ENCODE measurements at regions not wholly inside any gene's neighbourhood (a gene's known extent, or its start where the extent isn't known, plus 50 kb on each side); places are given as distances from the start of the nearest gene placed in this dataset.

DNA sequence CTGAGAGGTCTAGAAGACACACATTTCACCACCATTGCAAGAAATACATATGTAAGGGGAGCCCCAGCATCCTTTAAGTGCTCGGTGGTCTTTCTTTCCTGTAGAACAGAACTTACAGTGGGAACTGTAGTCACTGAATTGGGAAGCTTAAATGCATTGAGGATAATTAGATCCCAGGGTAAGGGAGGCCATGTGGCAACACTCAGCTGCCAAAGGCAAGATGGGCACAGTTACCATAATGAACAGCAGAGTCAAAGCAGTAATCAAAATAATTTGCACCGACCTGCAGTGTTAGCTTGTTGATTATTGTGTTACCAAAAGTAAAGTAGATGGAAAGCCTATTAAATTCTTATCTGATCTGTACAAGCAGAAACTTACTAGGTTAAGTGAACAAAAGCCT is 291.2 kb upstream of the PCDH20 start:
- ATAC-seq: no peak
- Mint-ChIP-seq H3K4me1 (no peaks in the 10 kb centered on the region), H3K27ac (no peak overlapping the region), H3K9me3 (peaks cover 41% of the 10 kb centered on the region), H3K36me3 (peaks cover 23% of the 10 kb centered on the region), H3K27me3 (ENCODE audit: low read depth) (peaks cover 4% of the 10 kb centered on the region; the same call in 1 of the 2 replicates), H3K4me3 (no peak overlapping the region)
- TF ChIP-seq, protein P1, sequence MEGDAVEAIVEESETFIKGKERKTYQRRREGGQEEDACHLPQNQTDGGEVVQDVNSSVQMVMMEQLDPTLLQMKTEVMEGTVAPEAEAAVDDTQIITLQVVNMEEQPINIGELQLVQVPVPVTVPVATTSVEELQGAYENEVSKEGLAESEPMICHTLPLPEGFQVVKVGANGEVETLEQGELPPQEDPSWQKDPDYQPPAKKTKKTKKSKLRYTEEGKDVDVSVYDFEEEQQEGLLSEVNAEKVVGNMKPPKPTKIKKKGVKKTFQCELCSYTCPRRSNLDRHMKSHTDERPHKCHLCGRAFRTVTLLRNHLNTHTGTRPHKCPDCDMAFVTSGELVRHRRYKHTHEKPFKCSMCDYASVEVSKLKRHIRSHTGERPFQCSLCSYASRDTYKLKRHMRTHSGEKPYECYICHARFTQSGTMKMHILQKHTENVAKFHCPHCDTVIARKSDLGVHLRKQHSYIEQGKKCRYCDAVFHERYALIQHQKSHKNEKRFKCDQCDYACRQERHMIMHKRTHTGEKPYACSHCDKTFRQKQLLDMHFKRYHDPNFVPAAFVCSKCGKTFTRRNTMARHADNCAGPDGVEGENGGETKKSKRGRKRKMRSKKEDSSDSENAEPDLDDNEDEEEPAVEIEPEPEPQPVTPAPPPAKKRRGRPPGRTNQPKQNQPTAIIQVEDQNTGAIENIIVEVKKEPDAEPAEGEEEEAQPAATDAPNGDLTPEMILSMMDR (IDR thresholded peaks at IDR 0.05): no peak
- TF ChIP-seq GRHL2 (CRISPR knock-in tag; IDR thresholded peaks at IDR 0.05; ENCODE audit: insufficient replicate concordance, severe bottlenecking) (no peak), ZNF317 (CRISPR knock-in tag; IDR thresholded peaks at IDR 0.05; ENCODE audit: borderline replicate concordance, low read depth) (no peak), SOX15 (CRISPR knock-in tag; IDR thresholded peaks at IDR 0.05) (no peak), ETV6 (CRISPR knock-in tag; IDR thresholded peaks at IDR 0.05) (no peak)
- TF ChIP-seq, protein P2, sequence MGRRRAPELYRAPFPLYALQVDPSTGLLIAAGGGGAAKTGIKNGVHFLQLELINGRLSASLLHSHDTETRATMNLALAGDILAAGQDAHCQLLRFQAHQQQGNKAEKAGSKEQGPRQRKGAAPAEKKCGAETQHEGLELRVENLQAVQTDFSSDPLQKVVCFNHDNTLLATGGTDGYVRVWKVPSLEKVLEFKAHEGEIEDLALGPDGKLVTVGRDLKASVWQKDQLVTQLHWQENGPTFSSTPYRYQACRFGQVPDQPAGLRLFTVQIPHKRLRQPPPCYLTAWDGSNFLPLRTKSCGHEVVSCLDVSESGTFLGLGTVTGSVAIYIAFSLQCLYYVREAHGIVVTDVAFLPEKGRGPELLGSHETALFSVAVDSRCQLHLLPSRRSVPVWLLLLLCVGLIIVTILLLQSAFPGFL (CRISPR knock-in tag; IDR thresholded peaks at IDR 0.05; ENCODE audit: borderline replicate concordance): no peak
- TF ChIP-seq, protein P3, sequence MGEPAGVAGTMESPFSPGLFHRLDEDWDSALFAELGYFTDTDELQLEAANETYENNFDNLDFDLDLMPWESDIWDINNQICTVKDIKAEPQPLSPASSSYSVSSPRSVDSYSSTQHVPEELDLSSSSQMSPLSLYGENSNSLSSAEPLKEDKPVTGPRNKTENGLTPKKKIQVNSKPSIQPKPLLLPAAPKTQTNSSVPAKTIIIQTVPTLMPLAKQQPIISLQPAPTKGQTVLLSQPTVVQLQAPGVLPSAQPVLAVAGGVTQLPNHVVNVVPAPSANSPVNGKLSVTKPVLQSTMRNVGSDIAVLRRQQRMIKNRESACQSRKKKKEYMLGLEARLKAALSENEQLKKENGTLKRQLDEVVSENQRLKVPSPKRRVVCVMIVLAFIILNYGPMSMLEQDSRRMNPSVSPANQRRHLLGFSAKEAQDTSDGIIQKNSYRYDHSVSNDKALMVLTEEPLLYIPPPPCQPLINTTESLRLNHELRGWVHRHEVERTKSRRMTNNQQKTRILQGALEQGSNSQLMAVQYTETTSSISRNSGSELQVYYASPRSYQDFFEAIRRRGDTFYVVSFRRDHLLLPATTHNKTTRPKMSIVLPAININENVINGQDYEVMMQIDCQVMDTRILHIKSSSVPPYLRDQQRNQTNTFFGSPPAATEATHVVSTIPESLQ (CRISPR knock-in tag; IDR thresholded peaks at IDR 0.05): no peak
- no peak for DNase-seq (ENCODE audit: low spot score)
- POLR2A ChIA-PET: no interaction called here
- CTCF ChIA-PET: no interaction called here

DNA sequence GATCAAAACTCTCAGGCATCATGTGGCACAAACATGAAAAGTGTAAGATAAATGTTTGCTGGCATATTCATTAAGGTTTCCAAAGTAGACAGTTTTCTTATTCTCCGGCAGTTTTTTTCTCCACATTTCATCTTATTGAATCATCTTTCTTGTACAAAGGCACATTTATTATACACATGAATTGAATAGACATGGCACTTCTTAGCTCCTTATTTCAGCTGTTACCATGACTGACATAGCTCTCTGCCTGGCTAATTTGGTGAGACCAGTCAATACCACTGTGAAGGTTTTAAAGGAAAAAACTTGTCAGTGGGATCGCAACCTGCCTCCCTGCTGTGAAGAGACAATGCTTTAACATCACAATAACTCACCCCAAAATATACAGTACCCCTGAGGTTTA is 285.0 kb upstream of the PCDH20 start:
- DNase-seq (ENCODE audit: low spot score): no peak
- Mint-ChIP-seq H3K4me1 (peaks cover 5% of the 10 kb centered on the region), H3K36me3 (peaks cover 23% of the 10 kb centered on the region), H3K27me3 (ENCODE audit: low read depth) (peaks cover 4% of the 10 kb centered on the region; the same call in 1 of the 2 replicates), H3K27ac (no peak overlapping the region), H3K9me3 (peaks cover 29% of the 10 kb centered on the region), H3K4me3 (no peak overlapping the region)
- ChIA-PET CTCF (no interaction called here), POLR2A (no interaction called here)
- TF ChIP-seq ZNF263 (CRISPR knock-in tag; IDR thresholded peaks at IDR 0.05; ENCODE audit: low read depth): no peak
- TF ChIP-seq NR2C2 (CRISPR knock-in tag; IDR thresholded peaks at IDR 0.05): no peak
- no peak for TF ChIP-seq NR1H2 (CRISPR knock-in tag; IDR thresholded peaks at IDR 0.05)
- TF ChIP-seq, protein P4, sequence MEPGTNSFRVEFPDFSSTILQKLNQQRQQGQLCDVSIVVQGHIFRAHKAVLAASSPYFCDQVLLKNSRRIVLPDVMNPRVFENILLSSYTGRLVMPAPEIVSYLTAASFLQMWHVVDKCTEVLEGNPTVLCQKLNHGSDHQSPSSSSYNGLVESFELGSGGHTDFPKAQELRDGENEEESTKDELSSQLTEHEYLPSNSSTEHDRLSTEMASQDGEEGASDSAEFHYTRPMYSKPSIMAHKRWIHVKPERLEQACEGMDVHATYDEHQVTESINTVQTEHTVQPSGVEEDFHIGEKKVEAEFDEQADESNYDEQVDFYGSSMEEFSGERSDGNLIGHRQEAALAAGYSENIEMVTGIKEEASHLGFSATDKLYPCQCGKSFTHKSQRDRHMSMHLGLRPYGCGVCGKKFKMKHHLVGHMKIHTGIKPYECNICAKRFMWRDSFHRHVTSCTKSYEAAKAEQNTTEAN (CRISPR knock-in tag; IDR thresholded peaks at IDR 0.05): no peak
- TF ChIP-seq ELF4 (CRISPR knock-in tag; IDR thresholded peaks at IDR 0.05; ENCODE audit: low read depth): no peak
- TF ChIP-seq NFATC4 (CRISPR knock-in tag; IDR thresholded peaks at IDR 0.05): no peak
- TF ChIP-seq, protein P5, sequence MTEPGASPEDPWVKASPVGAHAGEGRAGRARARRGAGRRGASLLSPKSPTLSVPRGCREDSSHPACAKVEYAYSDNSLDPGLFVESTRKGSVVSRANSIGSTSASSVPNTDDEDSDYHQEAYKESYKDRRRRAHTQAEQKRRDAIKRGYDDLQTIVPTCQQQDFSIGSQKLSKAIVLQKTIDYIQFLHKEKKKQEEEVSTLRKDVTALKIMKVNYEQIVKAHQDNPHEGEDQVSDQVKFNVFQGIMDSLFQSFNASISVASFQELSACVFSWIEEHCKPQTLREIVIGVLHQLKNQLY (CRISPR knock-in tag; IDR thresholded peaks at IDR 0.05): no peak
- ATAC-seq: no peak; the same call in 1 of the 2 replicates

DNA sequence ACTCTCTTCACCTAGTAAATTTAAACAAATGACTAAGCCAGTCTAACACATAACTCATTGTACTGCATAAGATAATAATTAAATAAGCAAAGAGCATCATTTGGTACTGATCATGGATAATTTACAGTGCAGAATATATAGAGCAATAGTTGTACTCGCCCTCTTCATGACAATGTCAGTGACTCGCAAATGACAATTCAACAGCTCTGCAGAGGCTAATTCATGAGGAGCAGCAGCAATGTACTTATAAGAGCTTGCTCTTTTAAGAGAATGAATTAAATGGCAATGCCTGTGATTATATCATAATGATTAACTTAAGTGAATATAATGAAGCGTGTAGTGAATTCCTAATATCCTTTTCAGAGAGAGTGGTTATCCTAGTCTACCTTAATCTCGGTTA is 284.5 kb upstream of the PCDH20 start:
- Mint-ChIP-seq H3K4me1 (peaks cover 5% of the 10 kb centered on the region), H3K36me3 (peaks cover 22% of the 10 kb centered on the region), H3K27ac (no peak overlapping the region), H3K27me3 (ENCODE audit: low read depth) (peaks cover 4% of the 10 kb centered on the region; the same call in 1 of the 2 replicates), H3K4me3 (no peak overlapping the region), H3K9me3 (peaks cover 25% of the 10 kb centered on the region)
- ChIA-PET CTCF (no interaction called here), POLR2A (no interaction called here)
- TF ChIP-seq OVOL2 (CRISPR knock-in tag; IDR thresholded peaks at IDR 0.05; ENCODE audit: borderline replicate concordance): no peak
- no peak for TF ChIP-seq NFE2L1 (CRISPR knock-in tag; IDR thresholded peaks at IDR 0.05)
- TF ChIP-seq ZNF219 (CRISPR knock-in tag; IDR thresholded peaks at IDR 0.05; ENCODE audit: borderline replicate concordance): no peak
- TF ChIP-seq MXD4 (CRISPR knock-in tag; IDR thresholded peaks at IDR 0.05; ENCODE audit: borderline replicate concordance): no peak
- TF ChIP-seq ZNF396 (CRISPR knock-in tag; IDR thresholded peaks at IDR 0.05; ENCODE audit: borderline replicate concordance): no peak
- no peak for TF ChIP-seq MYBL2 (CRISPR knock-in tag; IDR thresholded peaks at IDR 0.05)
- TF ChIP-seq, protein P6, sequence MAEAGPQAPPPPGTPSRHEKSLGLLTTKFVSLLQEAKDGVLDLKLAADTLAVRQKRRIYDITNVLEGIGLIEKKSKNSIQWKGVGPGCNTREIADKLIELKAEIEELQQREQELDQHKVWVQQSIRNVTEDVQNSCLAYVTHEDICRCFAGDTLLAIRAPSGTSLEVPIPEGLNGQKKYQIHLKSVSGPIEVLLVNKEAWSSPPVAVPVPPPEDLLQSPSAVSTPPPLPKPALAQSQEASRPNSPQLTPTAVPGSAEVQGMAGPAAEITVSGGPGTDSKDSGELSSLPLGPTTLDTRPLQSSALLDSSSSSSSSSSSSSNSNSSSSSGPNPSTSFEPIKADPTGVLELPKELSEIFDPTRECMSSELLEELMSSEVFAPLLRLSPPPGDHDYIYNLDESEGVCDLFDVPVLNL (CRISPR knock-in tag; IDR thresholded peaks at IDR 0.05; ENCODE audit: borderline replicate concordance, low read depth): no peak
- ATAC-seq (no peak), DNase-seq (ENCODE audit: low spot score) (no peak)
